ENCODE measurements at regions not wholly inside any gene's neighbourhood (a gene's known extent, or its start where the extent isn't known, plus 50 kb on each side); places are given as distances from the start of the nearest gene placed in this dataset.

GRCh38 chr3:7793786-7794185 is 707.8 kb upstream of the LMCD1 start:
- CTCF ChIA-PET = no interaction called here
- BruUV-seq (replicated peaks) = no TSS peak
- H2AFZ ChIP-seq (ENCODE audit: control insufficient read depth, low read depth, low read length) = no peak overlapping the region
- no peak for FAIRE-seq
- no peak for DNase-seq (ENCODE audit: low read depth, low spot score)
- RAD21 ChIA-PET (ENCODE audit: unreplicated experiment) = no interaction called here
- no peaks in the 10 kb centered on the region for H4K20me1 ChIP-seq (ENCODE audit: control insufficient read depth, insufficient read depth)
- no peak for ATAC-seq
- SMC1A ChIA-PET (ENCODE audit: uncharacterized antibody, unreplicated experiment) = no interaction called here
- no peaks in the 10 kb centered on the region for H3K27me3 ChIP-seq (replicated peaks in 1 of 2; ENCODE audit: control insufficient read depth in 2 of 2, insufficient read depth in 2 of 2, low read length in 1 of 2)
- no peaks in the 10 kb centered on the region for H3K9me3 ChIP-seq (replicated peaks; ENCODE audit: control insufficient read depth, insufficient read depth, low read length)
- no peak overlapping the region for H3K27ac ChIP-seq (ENCODE audit: control insufficient read depth, insufficient read depth)
- no peak overlapping the region for H3K4me3 ChIP-seq
- 45% methylated on average over 5 of the region's 5 CpGs for WGBS (ENCODE audit: insufficient coverage, insufficient replicate concordance, low lambda C conversion rate, missing lambda C conversion rate)
- H3K9ac ChIP-seq (ENCODE audit: control insufficient read depth, insufficient read depth, low read length) = no peak overlapping the region
- H3K36me3 ChIP-seq (ENCODE audit: control insufficient read depth in 2 of 2, insufficient read depth in 2 of 2, low read length in 1 of 2) = no peaks in the 10 kb centered on the region
- H3K4me1 ChIP-seq (ENCODE audit: control insufficient read depth, insufficient read depth, low read length) = no peaks in the 10 kb centered on the region
- TF ChIP-seq GATAD2B (conservative IDR thresholded peaks at IDR 0.05; ENCODE audit: low read depth) (no peak), ZBTB11 (CRISPR knock-in tag; IDR thresholded peaks at IDR 0.05) (no peak), SREBF2 (IDR thresholded peaks at IDR 0.05; ENCODE audit: low read length) (no peak), E2F8 (IDR thresholded peaks at IDR 0.05; ENCODE audit: low read depth, partially characterized antibody) (no peak), ZBED1 (IDR thresholded peaks at IDR 0.05; ENCODE audit: borderline replicate concordance) (no peak), HDAC2 (IDR thresholded peaks at IDR 0.05) (no peak), CREB1 (IDR thresholded peaks at IDR 0.05; ENCODE audit: low read depth) (no peak), RUNX3 (IDR thresholded peaks at IDR 0.05; ENCODE audit: low read length) (no peak), TCF3 (IDR thresholded peaks at IDR 0.05; ENCODE audit: borderline replicate concordance, insufficient read depth, low read depth, low read length) (no peak), RCOR1 (conservative IDR thresholded peaks at IDR 0.05; ENCODE audit: low read depth, low read length) (no peak), RFX5 (IDR thresholded peaks at IDR 0.05; ENCODE audit: low read depth, low read length) (no peak), KLF5 (IDR thresholded peaks at IDR 0.05; ENCODE audit: partially characterized antibody) (no peak)
- TF ChIP-seq, protein P1, sequence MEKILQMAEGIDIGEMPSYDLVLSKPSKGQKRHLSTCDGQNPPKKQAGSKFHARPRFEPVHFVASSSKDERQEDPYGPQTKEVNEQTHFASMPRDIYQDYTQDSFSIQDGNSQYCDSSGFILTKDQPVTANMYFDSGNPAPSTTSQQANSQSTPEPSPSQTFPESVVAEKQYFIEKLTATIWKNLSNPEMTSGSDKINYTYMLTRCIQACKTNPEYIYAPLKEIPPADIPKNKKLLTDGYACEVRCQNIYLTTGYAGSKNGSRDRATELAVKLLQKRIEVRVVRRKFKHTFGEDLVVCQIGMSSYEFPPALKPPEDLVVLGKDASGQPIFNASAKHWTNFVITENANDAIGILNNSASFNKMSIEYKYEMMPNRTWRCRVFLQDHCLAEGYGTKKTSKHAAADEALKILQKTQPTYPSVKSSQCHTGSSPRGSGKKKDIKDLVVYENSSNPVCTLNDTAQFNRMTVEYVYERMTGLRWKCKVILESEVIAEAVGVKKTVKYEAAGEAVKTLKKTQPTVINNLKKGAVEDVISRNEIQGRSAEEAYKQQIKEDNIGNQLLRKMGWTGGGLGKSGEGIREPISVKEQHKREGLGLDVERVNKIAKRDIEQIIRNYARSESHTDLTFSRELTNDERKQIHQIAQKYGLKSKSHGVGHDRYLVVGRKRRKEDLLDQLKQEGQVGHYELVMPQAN (conservative IDR thresholded peaks at IDR 0.05) = no peak
- POLR2A ChIA-PET = interaction anchor here (0.5 kb wide), 1 partner anchor 46 kb away, joined by 3 read pairs; no protein-coding TSS in a partner anchor
- in situ Hi-C loops (cut with MboI) = no loop called here
- intact Hi-C loops (cut with micrococcal nuclease; ENCODE audit: unreplicated experiment) = no loop called here
- H3K79me2 ChIP-seq (ENCODE audit: control insufficient read depth, insufficient read depth, low read length) = no peaks in the 10 kb centered on the region
- H3K4me2 ChIP-seq (ENCODE audit: control insufficient read depth, insufficient read depth) = no peak overlapping the region
